AG10803 (cell line): ENCODE measurements at regions not wholly inside any gene's neighbourhood (a gene's known extent, or its start where the extent isn't known, plus 50 kb on each side); places are given as distances from the start of the nearest gene placed in this dataset.

ENCODE experiments used
- DNase-seq: peaks from one replicate; pipeline ENCODE4 v3.0.0; 2010; ENCODE audit warnings: low read depth
- H3K4me3 ChIP-seq: 2 replicates; pipeline ENCODE4 v1.5.1; 2011; ENCODE audit warnings: mild to moderate bottlenecking, low read length, control low read depth
- TF ChIP-seq, protein P1 (sequence below): conservative IDR thresholded peaks from 2 replicates; pipeline ENCODE4 v1.5.1; 2011; ENCODE audit warnings: mild to moderate bottlenecking, low read length, control low read depth, inconsistent platforms

DNA sequence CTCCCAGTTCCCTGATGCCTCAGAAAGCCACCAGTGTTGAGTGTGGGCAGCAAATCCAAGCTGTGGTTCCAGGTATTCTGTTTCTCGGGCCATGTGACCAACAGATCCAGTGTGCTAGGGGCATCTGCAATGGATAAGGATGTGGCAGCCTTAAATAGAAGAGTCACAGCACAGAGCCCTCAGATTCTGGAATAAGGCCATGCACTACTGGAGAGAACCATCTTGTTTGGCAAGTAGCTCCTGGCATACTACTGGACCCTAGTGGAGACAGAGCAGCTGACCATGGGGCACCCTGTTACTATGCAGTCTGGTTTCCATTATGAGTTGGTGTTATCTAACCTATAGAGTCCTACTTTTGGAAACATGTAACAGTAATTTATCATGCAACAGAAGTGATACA, 53.3 kb upstream of the ZBTB7C start:
- no peak for DNase-seq
- TF ChIP-seq, protein P1, sequence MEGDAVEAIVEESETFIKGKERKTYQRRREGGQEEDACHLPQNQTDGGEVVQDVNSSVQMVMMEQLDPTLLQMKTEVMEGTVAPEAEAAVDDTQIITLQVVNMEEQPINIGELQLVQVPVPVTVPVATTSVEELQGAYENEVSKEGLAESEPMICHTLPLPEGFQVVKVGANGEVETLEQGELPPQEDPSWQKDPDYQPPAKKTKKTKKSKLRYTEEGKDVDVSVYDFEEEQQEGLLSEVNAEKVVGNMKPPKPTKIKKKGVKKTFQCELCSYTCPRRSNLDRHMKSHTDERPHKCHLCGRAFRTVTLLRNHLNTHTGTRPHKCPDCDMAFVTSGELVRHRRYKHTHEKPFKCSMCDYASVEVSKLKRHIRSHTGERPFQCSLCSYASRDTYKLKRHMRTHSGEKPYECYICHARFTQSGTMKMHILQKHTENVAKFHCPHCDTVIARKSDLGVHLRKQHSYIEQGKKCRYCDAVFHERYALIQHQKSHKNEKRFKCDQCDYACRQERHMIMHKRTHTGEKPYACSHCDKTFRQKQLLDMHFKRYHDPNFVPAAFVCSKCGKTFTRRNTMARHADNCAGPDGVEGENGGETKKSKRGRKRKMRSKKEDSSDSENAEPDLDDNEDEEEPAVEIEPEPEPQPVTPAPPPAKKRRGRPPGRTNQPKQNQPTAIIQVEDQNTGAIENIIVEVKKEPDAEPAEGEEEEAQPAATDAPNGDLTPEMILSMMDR: no peak

GRCh38 chr18:48460929-48461583, 51.9 kb upstream of the ZBTB7C start:
- no peak for DNase-seq
- no peak overlapping the region for H3K4me3 ChIP-seq
- TF ChIP-seq, protein P1: no peak

More for the DNA sequence above, 53.3 kb upstream of the ZBTB7C start:
- no peak overlapping the region for H3K4me3 ChIP-seq

GRCh38 chr18:48459465-48459864, 50.3 kb upstream of the ZBTB7C start:
- TF ChIP-seq, protein P1: no peak
- no peak overlapping the region for H3K4me3 ChIP-seq
- DNase-seq: no peak

- no peak for DNase-seq
- no peak overlapping the region for H3K4me3 ChIP-seq
- TF ChIP-seq, protein P1: no peak
Measured at GRCh38 chr18:48459016-48459415, 49.8 kb upstream of the ZBTB7C start.
